Hepatocyte (in vitro differentiated cells): ENCODE measurements at regions not wholly inside any gene's neighbourhood (a gene's known extent, or its start where the extent isn't known, plus 50 kb on each side); places are given as distances from the start of the nearest gene placed in this dataset.
"Not testable (repeated sequence)": the region's sequence is repeated elsewhere in the genome, so short reads cannot be mapped to it uniquely, and the experiment has no call there.

Experiments used
- DNase-seq: peaks from one replicate; pipeline ENCODE4 v3.0.0-alpha.2; 2016; ENCODE audit warnings: low spot score
- H2AFZ ChIP-seq: fragments of 200-600 bp; sonication (generic); 2 replicates; pipeline ENCODE4 v1.6.0; 2016; ENCODE audit warnings: antibody characterized with exemption, mild to moderate bottlenecking
- H3K27ac ChIP-seq: fragments of 200-600 bp; sonication (generic); 2 replicates; pipeline ENCODE4 v1.5.1; 2016; ENCODE audit warnings: mild to moderate bottlenecking
- H3K27me3 ChIP-seq: fragments of 200-600 bp; sonication (generic); 2 replicates; pipeline ENCODE4 v1.6.1; 2016
- H3K36me3 ChIP-seq: fragments of 200-600 bp; sonication (generic); replicated peaks from 2 replicates; pipeline ENCODE4 v1.5.1; 2016; ENCODE audit warnings: low read depth; ENCODE audit not compliant: insufficient read depth
- H3K4me1 ChIP-seq: fragments of 200-600 bp; sonication (generic); 2 replicates; pipeline ENCODE4 v1.5.1; 2016; ENCODE audit warnings: mild to moderate bottlenecking, moderate library complexity; ENCODE audit not compliant: insufficient read depth
- H3K4me2 ChIP-seq: fragments of 200-600 bp; sonication (generic); 2 replicates; pipeline ENCODE4 v1.6.0; 2016
- H3K4me3 ChIP-seq: fragments of 200-600 bp; sonication (generic); 2 replicates; pipeline ENCODE4 v1.5.1; 2016; ENCODE audit warnings: mild to moderate bottlenecking
- H3K79me2 ChIP-seq: fragments of 200-600 bp; sonication (generic); 2 replicates; pipeline ENCODE4 v1.6.0; 2017; ENCODE audit warnings: mild to moderate bottlenecking
- H3K9me2 ChIP-seq: fragments of 200-600 bp; sonication (generic); replicated peaks from 2 replicates; pipeline ENCODE4 v1.6.0; 2017; ENCODE audit warnings: mild to moderate bottlenecking; ENCODE audit not compliant: insufficient read depth
- H3K9me3 ChIP-seq: fragments of 200-600 bp; sonication (generic); 2 replicates; pipeline ENCODE4 v1.5.1; 2016; ENCODE audit warnings: low read depth, mild to moderate bottlenecking
- H4K20me1 ChIP-seq: fragments of 200-600 bp; sonication (generic); 2 replicates; pipeline ENCODE4 v1.6.0; 2016; ENCODE audit warnings: mild to moderate bottlenecking; ENCODE audit not compliant: insufficient read depth, poor library complexity, severe bottlenecking
- EZH2 ChIP-seq: fragments of 200-600 bp; sonication (generic); IDR thresholded peaks from 2 replicates; pipeline ENCODE4 v1.6.1; 2016; ENCODE audit warnings: antibody characterized with exemption, mild to moderate bottlenecking, borderline replicate concordance
- EZH2phosphoT487 ChIP-seq: fragments of 200-600 bp; sonication (generic); IDR thresholded peaks from one replicate; pipeline ENCODE4 v1.6.1; 2018; ENCODE audit warnings: antibody characterized with exemption, mild to moderate bottlenecking, low read depth, moderate library complexity; ENCODE audit not compliant: unreplicated experiment, severe bottlenecking
- WGBS: methylation state at CpG from one replicate; pipeline ENCODE4 v1.1.6; 2016; ENCODE audit warnings: low lambda C conversion rate; ENCODE audit errors: missing lambda C conversion rate; 5-methylcytosine and 5-hydroxymethylcytosine counted together
- TF ChIP-seq, protein P1 (sequence below): fragments of 200-600 bp; sonication (generic); IDR thresholded peaks from 2 replicates; pipeline ENCODE4 v1.5.1; 2016; ENCODE audit warnings: antibody characterized with exemption, mild to moderate bottlenecking; ENCODE audit not compliant: poor library complexity

DNA sequence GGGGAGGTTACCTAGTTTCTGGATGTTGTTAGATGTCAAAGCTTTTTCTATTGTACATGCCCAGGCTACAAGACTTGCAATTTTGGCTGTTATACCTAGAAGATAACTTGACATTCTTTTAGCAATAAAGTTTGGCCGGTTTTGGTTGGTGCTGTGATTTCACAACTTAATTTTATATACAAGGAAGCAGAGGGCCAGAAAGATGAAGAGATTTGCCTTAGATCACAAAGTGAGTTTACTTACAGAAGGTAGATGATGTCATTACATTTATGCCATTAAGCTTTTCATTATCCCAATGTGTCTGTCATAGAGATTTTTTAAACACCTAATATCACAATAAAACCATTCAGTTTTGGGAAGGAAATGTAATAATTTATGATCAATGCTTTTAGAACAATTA lies 698.7 kb upstream of the ANO3 start:
- DNase-seq: no peak
- WGBS: 69% methylated on average over 1 of the region's 1 CpG

DNA sequence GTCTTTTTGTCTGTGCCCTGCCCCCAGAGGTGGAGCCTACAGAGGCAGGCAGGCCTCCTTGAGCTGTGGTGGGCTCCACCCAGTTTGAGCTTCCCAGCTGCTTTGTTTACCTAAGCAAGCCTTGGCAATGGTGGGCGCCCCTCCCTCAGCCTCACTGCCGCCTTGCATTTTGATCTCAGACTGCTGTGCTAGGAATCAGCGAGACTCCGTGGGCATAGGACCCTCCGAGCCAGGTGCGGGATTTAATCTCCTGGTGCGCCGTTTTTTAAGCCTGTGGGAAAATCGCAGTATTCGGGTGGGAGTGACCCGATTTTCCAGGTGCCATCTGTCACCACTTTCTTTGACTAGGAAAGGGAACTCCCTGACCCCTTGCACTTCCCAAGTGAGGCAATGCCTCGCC lies 682.7 kb upstream of the ANO3 start:
- H2AFZ ChIP-seq, H3K27ac ChIP-seq, H3K9me2 ChIP-seq, H3K27me3 ChIP-seq, H4K20me1 ChIP-seq, H3K36me3 ChIP-seq, H3K4me2 ChIP-seq, H3K4me3 ChIP-seq, H3K79me2 ChIP-seq, H3K4me1 ChIP-seq, H3K9me3 ChIP-seq, DNase-seq: not testable (repeated sequence)
- 90% methylated on average over 12 of the region's 12 CpGs for WGBS

More for the DNA sequence above, 698.7 kb upstream of the ANO3 start:
- Histone ChIP-seq H3K4me2 (no peak overlapping the region), H3K4me3 (no peak overlapping the region), H3K9me3 (no peaks in the 10 kb centered on the region), H3K79me2 (no peaks in the 10 kb centered on the region), H2AFZ (no peak overlapping the region), H4K20me1 (no peaks in the 10 kb centered on the region), H3K4me1 (no peaks in the 10 kb centered on the region), H3K36me3 (no peaks in the 10 kb centered on the region), H3K27ac (no peak overlapping the region), H3K9me2 (no peaks in the 10 kb centered on the region), H3K27me3 (no peaks in the 10 kb centered on the region)
- TF ChIP-seq EZH2phosphoT487: no peak
- TF ChIP-seq EZH2: no peak
- TF ChIP-seq, protein P1, sequence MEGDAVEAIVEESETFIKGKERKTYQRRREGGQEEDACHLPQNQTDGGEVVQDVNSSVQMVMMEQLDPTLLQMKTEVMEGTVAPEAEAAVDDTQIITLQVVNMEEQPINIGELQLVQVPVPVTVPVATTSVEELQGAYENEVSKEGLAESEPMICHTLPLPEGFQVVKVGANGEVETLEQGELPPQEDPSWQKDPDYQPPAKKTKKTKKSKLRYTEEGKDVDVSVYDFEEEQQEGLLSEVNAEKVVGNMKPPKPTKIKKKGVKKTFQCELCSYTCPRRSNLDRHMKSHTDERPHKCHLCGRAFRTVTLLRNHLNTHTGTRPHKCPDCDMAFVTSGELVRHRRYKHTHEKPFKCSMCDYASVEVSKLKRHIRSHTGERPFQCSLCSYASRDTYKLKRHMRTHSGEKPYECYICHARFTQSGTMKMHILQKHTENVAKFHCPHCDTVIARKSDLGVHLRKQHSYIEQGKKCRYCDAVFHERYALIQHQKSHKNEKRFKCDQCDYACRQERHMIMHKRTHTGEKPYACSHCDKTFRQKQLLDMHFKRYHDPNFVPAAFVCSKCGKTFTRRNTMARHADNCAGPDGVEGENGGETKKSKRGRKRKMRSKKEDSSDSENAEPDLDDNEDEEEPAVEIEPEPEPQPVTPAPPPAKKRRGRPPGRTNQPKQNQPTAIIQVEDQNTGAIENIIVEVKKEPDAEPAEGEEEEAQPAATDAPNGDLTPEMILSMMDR: no peak

DNA sequence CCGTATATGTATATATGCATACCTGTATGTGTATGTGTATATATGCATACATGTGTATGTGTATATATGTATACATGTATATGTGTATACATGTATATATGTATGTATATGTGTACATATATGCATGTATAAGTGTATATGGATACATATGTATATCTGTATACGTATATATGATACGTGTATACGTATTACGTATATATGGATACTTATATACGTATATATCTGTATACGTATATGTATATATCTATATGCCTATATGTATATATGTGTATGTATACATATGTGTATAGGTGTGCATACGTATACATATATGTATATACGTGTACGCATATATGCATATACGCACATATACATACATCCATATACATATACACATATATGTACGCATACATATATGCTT lies 681.6 kb upstream of the ANO3 start:
- no peak overlapping the region for H3K4me2 ChIP-seq
- TF ChIP-seq EZH2phosphoT487: no peak
- TF ChIP-seq EZH2: no peak
- TF ChIP-seq, protein P1: no peak
- 93% methylated on average over 12 of the region's 12 CpGs for WGBS

DNA sequence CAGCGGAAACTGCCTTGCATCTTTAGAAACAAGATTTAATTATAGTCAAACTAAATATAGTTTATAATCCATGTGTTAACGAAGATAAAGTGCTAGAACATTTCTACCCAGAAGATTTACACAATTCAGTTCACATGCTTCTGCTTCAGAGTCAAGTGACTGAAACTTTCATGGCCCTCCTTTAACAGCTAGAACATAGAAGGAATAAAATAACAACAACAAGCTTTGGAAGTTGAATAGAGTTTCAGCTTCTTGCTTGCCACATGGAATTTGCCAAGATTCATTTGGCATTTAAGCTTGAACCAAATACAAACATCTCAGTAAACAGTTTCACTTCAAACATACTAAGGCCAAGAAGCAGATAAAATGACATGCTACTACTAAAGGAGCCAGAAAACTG lies 676.3 kb upstream of the ANO3 start:
- TF ChIP-seq, protein P1: no peak
- TF ChIP-seq EZH2phosphoT487 (no peak), EZH2 (no peak)
- 88% methylated on average over 2 of the region's 2 CpGs for WGBS
- no peaks in the 10 kb centered on the region for H3K79me2 ChIP-seq
- no peaks in the 10 kb centered on the region for H3K36me3 ChIP-seq
- no peaks in the 10 kb centered on the region for H3K27me3 ChIP-seq
- H3K4me2 ChIP-seq: no peak overlapping the region
- no peaks in the 10 kb centered on the region for H4K20me1 ChIP-seq
- no peak overlapping the region for H2AFZ ChIP-seq
- no peaks in the 10 kb centered on the region for H3K9me2 ChIP-seq
- H3K27ac ChIP-seq: no peak overlapping the region
- no peaks in the 10 kb centered on the region for H3K4me1 ChIP-seq
- H3K9me3 ChIP-seq: no peaks in the 10 kb centered on the region
- no peak overlapping the region for H3K4me3 ChIP-seq
- DNase-seq: no peak

More for the DNA sequence above, 681.6 kb upstream of the ANO3 start:
- no peaks in the 10 kb centered on the region for H3K9me2 ChIP-seq
- H3K27me3 ChIP-seq: no peaks in the 10 kb centered on the region
- H2AFZ ChIP-seq: no peak overlapping the region
- no peak overlapping the region for H3K27ac ChIP-seq
- no peaks in the 10 kb centered on the region for H3K79me2 ChIP-seq
- no peak for DNase-seq
- no peaks in the 10 kb centered on the region for H3K9me3 ChIP-seq
- no peaks in the 10 kb centered on the region for H3K36me3 ChIP-seq
- no peak overlapping the region for H3K4me3 ChIP-seq
- no peaks in the 10 kb centered on the region for H4K20me1 ChIP-seq
- H3K4me1 ChIP-seq: no peaks in the 10 kb centered on the region
